ENCODE measurements at regions not wholly inside any gene's neighbourhood (a gene's known extent, or its start where the extent isn't known, plus 50 kb on each side); places are given as distances from the start of the nearest gene placed in this dataset.
A peak's percentile ranks its signal among the peaks of the same experiment; 100 is the strongest.

DNA sequence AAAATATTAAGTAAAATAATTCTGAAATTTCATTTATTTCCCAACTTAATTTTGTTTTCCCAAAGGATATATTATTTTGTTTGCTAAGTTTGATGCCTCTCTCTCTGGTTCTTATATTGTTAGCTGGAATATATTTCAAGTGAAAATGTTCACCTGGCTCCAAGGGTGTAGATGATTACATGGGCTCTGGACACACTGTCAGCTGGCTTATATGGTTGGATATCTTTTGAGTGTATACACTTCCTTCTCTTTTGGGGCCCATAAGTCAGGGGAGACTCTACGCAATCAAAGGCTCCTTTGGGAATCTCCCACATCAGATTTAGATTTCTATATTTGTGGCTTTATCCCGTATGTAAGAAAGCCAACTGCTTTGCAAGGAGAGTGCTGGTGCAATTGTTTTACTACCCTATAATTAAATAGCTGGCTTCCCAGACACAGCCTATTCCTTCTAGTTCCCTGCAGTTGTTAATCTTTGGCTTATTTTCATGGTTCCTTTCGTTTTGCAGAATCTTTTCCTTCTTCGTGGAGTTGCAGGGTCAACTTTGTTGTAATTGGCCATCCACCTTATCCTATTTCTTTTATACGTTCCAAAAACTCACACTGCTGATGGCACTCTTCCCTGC, 225.7 kb downstream of the DPH6 start:
- DNase-seq = no peak

GRCh38 chr15:35319354-35319753, 226.6 kb downstream of the DPH6 start:
- no peak for DNase-seq

GRCh38 chr15:35317217-35317616, 228.7 kb downstream of the DPH6 start:
- no peak for DNase-seq

DNA sequence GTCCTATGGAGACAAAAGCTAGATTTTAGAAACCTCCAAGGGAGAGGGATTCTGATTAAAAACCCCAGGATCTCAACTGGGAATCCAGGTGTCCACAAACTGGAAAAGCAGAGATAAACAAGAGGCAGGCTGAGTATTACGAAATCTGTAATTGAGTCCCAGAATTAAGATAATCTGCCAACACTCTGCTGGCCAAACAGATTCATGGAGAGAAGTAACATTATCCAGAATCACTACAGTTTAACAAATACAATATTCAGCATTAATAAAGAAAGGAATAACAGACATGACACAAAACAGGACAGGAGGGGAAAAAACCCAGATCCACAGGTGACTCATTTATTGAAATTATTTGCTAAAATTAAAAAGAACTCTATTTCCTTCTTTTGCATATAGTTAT, 227.2 kb upstream of the NANOGP8 start:
- DNase-seq = no peak

- DNase-seq = no peak
These were observed 226.5 kb upstream of the NANOGP8 start for GRCh38 chr15:35311615-35312014.

GRCh38 chr15:35309886-35310285, 224.8 kb upstream of the NANOGP8 start:
- no peak for DNase-seq

DNA sequence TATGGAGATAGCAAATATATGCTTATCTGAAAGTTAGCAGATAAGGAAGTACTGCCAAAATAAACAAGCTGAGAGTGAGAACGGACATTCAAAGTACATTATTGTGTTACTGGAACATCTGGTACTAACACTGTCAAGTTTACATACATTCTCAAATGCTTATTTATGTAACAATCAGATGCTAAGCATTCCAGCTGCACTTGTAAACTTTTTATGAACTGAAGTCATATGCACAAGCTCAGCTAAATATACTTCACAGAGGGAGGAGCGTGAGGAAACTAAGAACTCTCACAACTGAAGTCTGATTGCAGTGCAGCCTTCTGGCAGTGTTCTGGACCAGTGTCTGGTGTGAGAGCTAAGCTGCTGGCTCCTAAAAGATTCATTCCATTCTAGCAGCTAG, 223.7 kb upstream of the NANOGP8 start:
- no peak for DNase-seq

DNA sequence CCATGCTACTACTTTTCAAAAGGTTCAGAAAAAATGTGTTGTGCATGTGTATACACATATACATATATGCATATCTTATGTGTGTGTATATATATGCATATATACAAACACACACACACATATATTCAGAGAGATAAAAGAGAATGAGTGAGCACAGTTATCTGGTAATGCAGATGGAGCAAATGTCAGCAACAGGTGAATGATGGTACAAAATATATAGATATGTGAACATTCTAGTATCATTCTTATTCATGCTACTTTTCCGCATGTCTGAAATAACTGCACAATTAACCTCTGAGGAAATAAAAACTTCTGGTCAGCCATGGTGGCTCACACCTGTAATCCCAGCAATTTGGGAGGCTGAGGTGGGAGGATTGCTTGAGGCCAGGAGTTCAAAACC, 222.6 kb upstream of the NANOGP8 start:
- DNase-seq = no peak

GRCh38 chr15:35307026-35307425, 221.9 kb upstream of the NANOGP8 start:
- no peak for DNase-seq

DNA sequence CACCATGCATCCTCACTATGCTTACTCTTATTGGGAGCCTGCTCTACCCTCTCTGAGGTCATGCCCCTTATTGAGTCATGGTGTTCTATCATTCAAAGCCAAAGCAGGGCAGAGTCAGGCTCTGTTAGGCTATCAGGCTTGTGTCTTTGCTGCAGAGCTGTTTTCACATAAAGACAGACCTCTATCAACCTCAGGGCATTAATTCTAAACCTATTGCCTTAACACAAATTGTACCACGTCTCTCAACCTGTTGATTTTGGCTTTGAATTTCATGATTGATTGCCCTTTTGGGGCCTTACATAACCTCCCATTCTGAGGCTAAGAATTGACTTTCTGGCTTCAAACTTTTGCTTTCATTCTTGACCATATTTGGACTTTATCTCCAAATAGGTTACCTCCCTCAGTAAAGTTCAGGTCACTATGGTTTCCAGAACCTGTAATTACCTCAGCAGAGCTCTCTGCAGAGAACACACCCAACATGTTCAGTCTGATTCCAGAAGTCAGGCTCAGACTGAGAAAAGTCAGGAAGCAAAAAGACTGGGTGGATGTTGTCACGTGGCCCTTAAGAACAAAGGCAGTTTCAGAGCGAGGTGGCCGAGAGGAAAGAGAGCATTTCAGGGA, 221.4 kb upstream of the NANOGP8 start:
- no peak for DNase-seq

GRCh38 chr15:35305946-35306345, 220.9 kb upstream of the NANOGP8 start:
- no peak for DNase-seq

DNA sequence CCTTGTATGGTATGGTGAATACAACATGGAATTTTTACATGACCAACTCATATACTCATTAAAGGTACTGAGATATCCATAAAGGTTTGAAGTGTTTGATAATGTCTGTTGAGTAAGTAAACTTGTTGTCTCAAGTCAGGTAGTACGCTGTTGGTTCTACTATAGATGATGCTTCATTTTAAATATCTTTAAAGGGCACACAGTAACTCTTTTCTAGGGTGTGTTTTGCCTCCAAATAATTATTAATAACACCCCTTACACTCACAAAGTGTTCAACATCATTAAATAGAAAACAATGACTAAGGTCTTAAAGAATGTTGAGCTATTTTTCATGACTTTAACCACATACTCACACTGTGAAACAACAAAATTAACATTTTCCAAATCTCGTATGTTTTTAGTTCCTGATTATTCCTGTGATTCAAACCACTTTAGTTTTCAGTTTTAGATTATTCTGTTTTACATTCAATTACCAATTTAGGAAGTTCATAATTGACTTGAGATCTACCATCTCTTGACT, 220.0 kb upstream of the NANOGP8 start:
- DNase-seq = no peak

- DNase-seq = no peak
These were observed 219.3 kb upstream of the NANOGP8 start for GRCh38 chr15:35304389-35304788.

GRCh38 chr15:35302334-35302733, 217.2 kb upstream of the NANOGP8 start:
- DNase-seq = no peak

- no peak for DNase-seq
These were observed 216.0 kb upstream of the NANOGP8 start for GRCh38 chr15:35301088-35301487.

DNA sequence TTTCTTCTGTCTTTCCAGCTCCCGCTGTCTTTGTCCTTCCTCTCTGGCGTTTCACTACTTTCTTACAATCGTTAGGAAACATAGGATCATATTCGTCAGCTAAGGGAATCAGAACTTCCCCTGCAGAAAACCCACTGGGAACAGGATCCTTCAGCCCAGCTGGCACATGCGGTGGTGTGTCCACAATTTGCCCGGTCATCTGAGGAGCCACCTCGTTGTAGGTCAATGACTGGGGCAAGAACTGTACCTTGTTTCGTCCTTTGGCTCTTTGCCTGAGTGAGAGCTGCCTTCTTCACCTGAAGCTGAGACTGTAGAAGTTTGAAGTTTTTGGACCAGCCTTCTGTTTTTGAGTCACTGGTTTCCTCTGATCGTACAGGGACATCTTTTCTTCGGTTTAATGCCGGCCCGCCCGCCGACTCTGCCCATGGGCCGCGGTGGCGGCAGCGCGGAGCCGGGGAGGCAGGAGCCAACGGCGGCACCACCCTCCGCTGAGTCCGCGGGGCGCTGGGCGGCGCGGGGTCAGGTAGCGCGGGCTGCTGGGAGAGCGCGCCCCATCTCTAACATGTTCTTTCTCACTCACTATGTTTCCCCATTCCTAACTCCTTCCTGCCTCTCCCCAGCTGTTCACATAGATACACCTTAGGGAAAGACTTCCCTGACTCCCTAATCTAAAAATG, 214.1 kb upstream of the NANOGP8 start:
- DNase-seq = no peak

GRCh38 chr15:35298509-35298908, 213.4 kb upstream of the NANOGP8 start:
- no peak for DNase-seq

GRCh38 chr15:35293353-35294130, 208.4 kb upstream of the NANOGP8 start:
- DNase-seq = no peak

- DNase-seq = no peak
These were observed 205.2 kb upstream of the NANOGP8 start for GRCh38 chr15:35290301-35290721.

DNA sequence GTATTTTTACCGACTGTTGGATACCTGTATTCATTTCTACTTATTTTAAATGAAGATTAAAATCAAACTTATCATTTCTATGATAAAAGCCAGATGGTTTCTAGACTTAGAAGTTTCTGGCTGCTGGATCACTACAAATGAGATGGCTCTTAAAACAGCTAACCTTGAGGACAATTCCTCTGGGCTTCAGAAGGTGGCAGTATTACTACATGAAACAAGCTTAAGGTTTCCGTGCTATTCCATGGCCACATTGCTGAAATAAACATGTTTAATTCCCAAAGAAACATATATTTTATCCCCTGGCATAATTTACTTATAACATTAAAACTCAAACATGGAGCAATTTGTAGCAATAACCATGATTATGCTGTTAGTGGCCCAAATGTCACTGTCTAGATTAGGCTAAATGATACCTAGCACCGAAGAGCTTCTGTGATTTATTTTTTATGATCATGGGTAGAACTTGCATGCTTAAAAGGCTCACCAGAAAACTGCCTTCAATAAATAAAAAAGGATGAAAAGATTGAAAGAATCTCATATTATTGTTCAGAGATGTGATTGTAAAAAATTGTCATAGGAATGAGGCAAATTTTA, 204.0 kb upstream of the NANOGP8 start:
- peak; percentile 25 for DNase-seq

GRCh38 chr15:35288580-35288979, 203.5 kb upstream of the NANOGP8 start:
- no peak for DNase-seq

DNA sequence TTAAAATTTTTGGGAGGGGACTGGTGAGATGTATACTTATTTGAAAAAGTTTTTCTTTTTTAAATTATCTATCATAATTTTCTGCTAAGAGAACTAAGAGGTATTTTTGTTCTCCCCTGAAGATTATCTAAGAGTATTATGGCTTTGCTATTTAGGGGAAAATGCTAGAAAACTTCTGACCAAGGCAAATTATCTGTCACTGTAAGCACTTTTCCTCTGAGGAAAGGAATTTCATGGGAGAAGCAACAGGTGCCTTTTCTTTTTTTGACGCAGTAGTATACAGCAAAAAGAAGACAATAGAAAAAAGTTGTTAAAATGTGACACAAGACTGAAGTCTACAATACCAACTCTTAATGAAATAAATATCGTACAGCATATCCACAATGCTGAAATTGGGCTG, 201.6 kb upstream of the NANOGP8 start:
- no peak for DNase-seq

DNA sequence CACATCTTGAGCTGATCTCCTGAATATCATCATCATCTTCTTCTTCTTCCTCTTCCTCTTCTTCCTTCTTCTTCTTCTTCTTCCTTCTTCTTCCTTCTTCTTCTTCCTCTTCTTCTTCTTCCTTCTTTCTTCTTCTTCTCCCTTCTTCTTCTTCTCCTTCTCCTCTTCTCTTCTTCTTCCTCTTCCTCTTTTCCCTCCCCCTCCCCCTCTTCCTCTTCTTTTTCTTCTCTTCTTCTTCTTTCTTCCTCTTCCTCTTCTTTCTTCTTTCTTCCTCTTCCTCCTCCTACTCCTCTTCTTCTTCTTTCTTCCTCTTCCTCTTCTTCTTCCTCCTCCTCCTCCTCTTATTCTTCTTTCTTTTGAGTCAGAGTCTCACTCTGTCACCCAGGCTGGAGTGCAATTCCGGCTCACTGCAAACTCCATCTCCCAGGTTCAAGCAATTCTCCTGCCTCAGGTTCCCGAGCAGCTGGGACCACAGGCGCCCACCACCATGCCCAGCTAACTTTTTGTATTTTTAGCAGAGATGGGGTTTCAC, 197.9 kb upstream of the NANOGP8 start:
- DNase-seq = no peak
